ENCODE measurements at regions not wholly inside any gene's neighbourhood (a gene's known extent, or its start where the extent isn't known, plus 50 kb on each side); places are given as distances from the start of the nearest gene placed in this dataset.

- Mint-ChIP-seq H3K4me3 (no peak overlapping the region), H3K27ac (no peak overlapping the region), H3K27me3 (peaks cover 47 to 72% (median 67%) of the 10 kb centered on the region in 3 donors), H3K4me1 (no peaks in the 10 kb centered on the region), H3K36me3 (peaks cover 8 to 11% of the 10 kb centered on the region in 2 donors), H3K9me3 (peaks cover 4 to 35% (median 25%) of the 10 kb centered on the region in 7 donors)
- ATAC-seq (ENCODE audit: low read depth in 2 of 2) (no peak), DNase-seq (no peak)
These were observed 51.3 kb upstream of the LRRN2 start for GRCh38 chr1:204736836-204737235.

- Mint-ChIP-seq H3K27ac (no peak overlapping the region), H3K36me3 (peaks cover 8 to 11% of the 10 kb centered on the region in 2 donors), H3K4me1 (no peaks in the 10 kb centered on the region), H3K4me3 (no peak overlapping the region), H3K9me3 (peaks cover 4 to 35% (median 25%) of the 10 kb centered on the region in 7 donors), H3K27me3 (peaks cover 45 to 72% (median 72%) of the 10 kb centered on the region in 3 donors)
- DNase-seq (no peak), ATAC-seq (ENCODE audit: low read depth in 2 of 2) (no peak)
These were observed 53.0 kb upstream of the LRRN2 start for GRCh38 chr1:204738506-204738905.

DNA sequence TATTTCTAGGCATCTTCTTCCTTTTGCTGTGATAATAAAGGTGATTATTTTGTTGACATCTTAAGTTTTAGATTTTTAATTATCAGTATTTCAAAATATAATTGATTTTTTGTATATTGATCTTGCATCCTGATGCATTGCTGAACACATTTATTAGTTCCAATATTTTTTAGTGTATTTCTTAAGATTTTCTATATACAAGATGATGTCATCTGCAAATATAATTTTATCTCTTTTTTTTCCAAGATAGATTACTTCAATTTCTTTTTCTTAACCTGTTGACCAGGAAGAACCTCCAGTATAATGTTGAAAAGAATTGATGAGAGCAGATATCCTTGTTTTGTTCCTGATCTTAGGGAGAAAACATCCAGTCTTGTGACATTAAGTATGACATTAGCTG, 54.8 kb upstream of the LRRN2 start:
- peaks cover 4 to 35% (median 25%) of the 10 kb centered on the region in 7 donors for H3K9me3 Mint-ChIP-seq
- ATAC-seq (ENCODE audit: low read depth in 2 of 2) (no peak), DNase-seq (no peak)
- no peaks in the 10 kb centered on the region for H3K4me1 Mint-ChIP-seq
- no peak overlapping the region for H3K4me3 Mint-ChIP-seq
- peaks cover 34 to 63% (median 60%) of the 10 kb centered on the region in 3 donors for H3K27me3 Mint-ChIP-seq
- no peak overlapping the region for H3K27ac Mint-ChIP-seq
- H3K36me3 Mint-ChIP-seq, result peaks cover 8 to 11% of the 10 kb centered on the region in 2 donors

- Mint-ChIP-seq H3K4me1 (no peaks in the 10 kb centered on the region), H3K9me3 (peaks cover 4 to 35% (median 25%) of the 10 kb centered on the region in 7 donors), H3K27ac (no peak overlapping the region), H3K27me3 (peaks cover 28 to 54% (median 50%) of the 10 kb centered on the region in 3 donors), H3K36me3 (peaks cover 8 to 11% of the 10 kb centered on the region in 2 donors), H3K4me3 (no peak overlapping the region)
- DNase-seq (no peak), ATAC-seq (ENCODE audit: low read depth in 2 of 2) (no peak)
These were observed 55.9 kb upstream of the LRRN2 start for GRCh38 chr1:204741440-204741839.

GRCh38 chr1:204742676-204743251, 57.2 kb upstream of the LRRN2 start:
- no peak overlapping the region for H3K27ac Mint-ChIP-seq
- no peak for DNase-seq
- peaks cover 0 to 3% (median 2%) of the 10 kb centered on the region in 3 donors for H3K4me1 Mint-ChIP-seq
- peaks cover 23 to 42% (median 41%) of the 10 kb centered on the region in 3 donors for H3K27me3 Mint-ChIP-seq
- H3K9me3 Mint-ChIP-seq, result peaks cover 2 to 23% (median 18%) of the 10 kb centered on the region in 7 donors
- H3K36me3 Mint-ChIP-seq, result peaks cover 8 to 11% of the 10 kb centered on the region in 2 donors
- ATAC-seq (ENCODE audit: low read depth in 2 of 2), result no peak
- no peak overlapping the region for H3K4me3 Mint-ChIP-seq

DNA sequence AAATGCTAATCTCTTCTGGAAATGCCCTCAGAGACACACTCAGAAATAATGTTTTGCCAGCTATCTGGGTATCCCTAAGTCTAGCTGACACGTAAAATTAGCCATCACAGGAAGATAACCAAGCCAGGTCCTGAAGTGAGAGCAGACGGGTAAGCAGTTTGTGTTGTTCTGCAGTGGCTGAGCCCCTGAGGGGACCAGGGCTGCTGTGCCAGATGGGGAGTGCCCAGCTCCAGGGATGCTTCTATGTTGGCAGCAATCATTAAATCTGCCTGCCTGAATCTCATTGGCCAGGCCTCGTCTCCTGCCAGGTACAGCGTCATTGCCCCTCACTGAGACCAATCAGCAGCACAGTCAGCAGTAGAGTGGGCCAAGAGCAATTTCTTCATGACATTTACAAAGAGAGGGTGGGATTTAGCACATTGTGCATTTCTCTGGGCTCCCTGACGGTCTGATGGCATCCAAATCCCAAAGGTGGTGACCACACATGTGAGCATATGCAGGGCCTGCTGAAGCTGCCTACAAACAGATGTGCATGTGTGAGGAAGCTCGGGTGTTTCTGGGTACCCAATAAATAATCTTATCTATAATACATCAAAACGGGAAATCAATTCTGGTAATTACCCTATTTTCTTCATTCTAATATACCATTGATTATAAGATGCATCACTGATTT, 58.7 kb upstream of the LRRN2 start:
- Mint-ChIP-seq H3K27me3 (peaks cover 19 to 33% (median 33%) of the 10 kb centered on the region in 3 donors), H3K27ac (no peak overlapping the region)

DNA sequence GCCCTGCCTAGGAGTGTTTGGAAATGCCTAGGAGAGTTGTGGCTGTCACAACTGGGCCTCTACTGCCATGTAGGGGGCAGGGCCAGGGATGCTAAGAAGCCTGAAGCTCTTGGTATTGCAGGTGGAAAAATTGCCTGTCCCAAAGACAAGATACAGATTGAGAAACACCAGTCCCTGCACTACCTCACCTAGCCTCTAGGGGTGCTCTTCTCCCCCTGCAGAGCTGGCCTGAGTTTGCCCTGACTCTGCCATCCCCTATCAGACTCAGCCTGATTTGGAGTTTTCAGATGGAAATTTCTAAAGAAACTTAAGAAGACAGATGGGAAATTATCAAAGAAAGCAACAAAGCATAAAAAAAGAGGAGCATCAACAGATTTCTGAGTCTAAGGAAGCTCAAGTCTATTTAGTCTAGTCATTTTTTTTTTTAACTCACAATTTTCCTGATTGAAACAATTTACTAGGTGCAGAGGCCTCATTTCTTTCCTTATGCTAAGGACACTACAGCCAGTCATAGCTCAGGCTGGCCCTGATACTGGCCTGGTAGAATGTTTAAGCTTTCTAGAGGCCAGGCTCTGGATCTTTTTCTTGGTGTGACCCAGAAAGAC, 61.4 kb upstream of the LRRN2 start:
- H3K4me1 Mint-ChIP-seq, result peaks cover 0 to 3% (median 2%) of the 10 kb centered on the region in 3 donors
- H3K9me3 Mint-ChIP-seq, result no peaks in the 10 kb centered on the region
- peak; percentile 42 to 56 for ATAC-seq (ENCODE audit: low read depth in 2 of 2)
- H3K27me3 Mint-ChIP-seq, result peaks cover 12 to 36% (median 31%) of the 10 kb centered on the region in 3 donors
- H3K27ac Mint-ChIP-seq, result no peak overlapping the region
- no peaks in the 10 kb centered on the region for H3K36me3 Mint-ChIP-seq
- no peak overlapping the region for H3K4me3 Mint-ChIP-seq
- peak; percentile 33 for DNase-seq

More for the DNA sequence above, 58.7 kb upstream of the LRRN2 start:
- Mint-ChIP-seq H3K4me3 (no peak overlapping the region), H3K9me3 (peaks cover 0 to 8% (median 5%) of the 10 kb centered on the region in 7 donors), H3K36me3 (no peaks in the 10 kb centered on the region), H3K4me1 (peaks cover 0 to 3% (median 2%) of the 10 kb centered on the region in 3 donors)
- ATAC-seq (ENCODE audit: low read depth in 2 of 2) (no peak), DNase-seq (no peak)

DNA sequence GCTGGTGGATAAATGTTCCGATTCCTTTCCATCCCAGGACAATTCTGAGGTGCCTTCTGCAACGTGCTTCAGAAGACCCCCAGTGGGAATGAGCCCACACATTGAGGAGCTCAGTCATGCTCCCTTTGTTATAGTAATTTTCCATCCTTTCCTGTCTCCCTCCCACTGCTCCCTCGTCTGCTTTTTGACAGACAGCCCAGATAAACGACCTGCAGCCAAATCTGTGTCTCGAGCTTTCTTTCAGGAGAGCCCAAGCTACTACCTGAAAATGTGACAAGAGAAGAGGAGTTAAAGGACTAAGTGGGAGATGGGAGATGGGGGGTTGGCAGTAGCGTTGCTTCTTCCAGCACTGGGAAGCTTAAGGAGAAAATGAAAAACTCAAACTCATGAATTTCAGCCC, 65.9 kb upstream of the LRRN2 start:
- DNase-seq (no peak), ATAC-seq (ENCODE audit: low read depth in 2 of 2) (no peak)
- peak overlapping the region in 1 of 6 donors; percentile 63 for H3K27ac Mint-ChIP-seq
- no peaks in the 10 kb centered on the region for H3K9me3 Mint-ChIP-seq
- peaks cover 17 to 37% (median 28%) of the 10 kb centered on the region in 3 donors for H3K27me3 Mint-ChIP-seq
- no peaks in the 10 kb centered on the region for H3K36me3 Mint-ChIP-seq
- H3K4me3 Mint-ChIP-seq, result no peak overlapping the region
- peaks cover 0 to 3% (median 2%) of the 10 kb centered on the region in 3 donors for H3K4me1 Mint-ChIP-seq

DNA sequence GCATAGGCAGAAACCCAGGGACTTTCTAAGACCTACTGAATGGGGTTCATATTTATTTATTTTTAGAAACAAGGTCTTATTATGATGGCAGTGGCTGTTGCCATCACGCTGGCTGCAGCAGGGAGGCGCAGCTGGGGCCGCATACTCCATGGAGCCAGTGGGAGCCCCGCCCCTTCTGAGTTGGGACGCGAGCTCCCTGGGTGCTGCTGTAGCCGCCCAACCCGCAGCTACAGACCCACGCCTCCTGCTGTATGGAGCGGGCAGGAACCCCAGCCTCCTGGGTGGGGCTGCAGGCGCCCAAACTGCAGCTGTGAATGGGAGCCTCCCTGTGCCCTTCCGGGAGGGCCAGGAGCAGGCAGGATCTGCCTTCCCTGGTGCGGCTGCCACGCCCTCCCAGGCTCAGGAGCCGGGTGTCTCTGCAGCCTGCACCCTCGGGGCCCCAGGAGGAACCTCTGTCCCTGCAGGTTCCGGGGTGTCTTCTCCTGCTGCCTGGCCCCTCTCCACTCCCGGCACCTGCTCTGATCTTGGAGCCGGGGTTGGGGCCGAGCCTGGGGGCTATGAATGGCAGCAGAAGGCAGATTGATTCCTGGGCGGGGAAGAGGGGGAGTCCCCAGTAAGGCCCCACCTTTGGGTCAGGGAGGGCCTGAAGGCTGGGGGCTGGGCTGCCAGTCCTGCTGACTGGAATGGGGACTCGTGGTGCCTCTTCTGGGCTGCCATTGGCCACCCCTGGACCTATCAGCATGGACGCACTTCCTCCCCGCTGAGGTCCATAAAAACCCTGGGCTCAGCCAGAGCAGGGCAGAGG, 66.5 kb upstream of the LRRN2 start:
- Mint-ChIP-seq H3K9me3 (no peaks in the 10 kb centered on the region), H3K4me3 (no peak overlapping the region), H3K36me3 (no peaks in the 10 kb centered on the region), H3K4me1 (no peaks in the 10 kb centered on the region), H3K27me3 (peaks cover 21 to 32% (median 28%) of the 10 kb centered on the region in 3 donors), H3K27ac (no peak overlapping the region)
- ATAC-seq (ENCODE audit: low read depth in 2 of 2), result no peak
- DNase-seq, result no peak

GRCh38 chr1:204752688-204753040, 67.1 kb upstream of the LRRN2 start:
- Mint-ChIP-seq H3K36me3 (no peaks in the 10 kb centered on the region), H3K9me3 (no peaks in the 10 kb centered on the region), H3K27ac (no peak overlapping the region), H3K4me1 (no peaks in the 10 kb centered on the region), H3K4me3 (no peak overlapping the region), H3K27me3 (peaks cover 21 to 32% (median 28%) of the 10 kb centered on the region in 3 donors)
- ATAC-seq (ENCODE audit: low read depth in 2 of 2), result no peak
- no peak for DNase-seq

GRCh38 chr1:204754821-204755220, 69.3 kb upstream of the LRRN2 start:
- H3K9me3 Mint-ChIP-seq, result no peaks in the 10 kb centered on the region
- H3K27ac Mint-ChIP-seq, result peak overlapping the region in 1 of 6 donors; percentile 62
- no peaks in the 10 kb centered on the region for H3K4me1 Mint-ChIP-seq
- no peaks in the 10 kb centered on the region for H3K36me3 Mint-ChIP-seq
- H3K4me3 Mint-ChIP-seq, result no peak overlapping the region
- ATAC-seq (ENCODE audit: low read depth in 2 of 2) (no peak), DNase-seq (no peak)
- peaks cover 21 to 27% (median 22%) of the 10 kb centered on the region in 3 donors for H3K27me3 Mint-ChIP-seq

- DNase-seq (no peak), ATAC-seq (ENCODE audit: low read depth in 2 of 2) (no peak)
- H3K4me1 Mint-ChIP-seq, result no peaks in the 10 kb centered on the region
- H3K27ac Mint-ChIP-seq, result no peak overlapping the region
- H3K27me3 Mint-ChIP-seq, result peaks cover 20 to 26% (median 24%) of the 10 kb centered on the region in 3 donors
- no peaks in the 10 kb centered on the region for H3K9me3 Mint-ChIP-seq
- H3K4me3 Mint-ChIP-seq, result no peak overlapping the region
- H3K36me3 Mint-ChIP-seq, result no peaks in the 10 kb centered on the region
These were observed 70.8 kb upstream of the LRRN2 start for GRCh38 chr1:204756349-204756748.

DNA sequence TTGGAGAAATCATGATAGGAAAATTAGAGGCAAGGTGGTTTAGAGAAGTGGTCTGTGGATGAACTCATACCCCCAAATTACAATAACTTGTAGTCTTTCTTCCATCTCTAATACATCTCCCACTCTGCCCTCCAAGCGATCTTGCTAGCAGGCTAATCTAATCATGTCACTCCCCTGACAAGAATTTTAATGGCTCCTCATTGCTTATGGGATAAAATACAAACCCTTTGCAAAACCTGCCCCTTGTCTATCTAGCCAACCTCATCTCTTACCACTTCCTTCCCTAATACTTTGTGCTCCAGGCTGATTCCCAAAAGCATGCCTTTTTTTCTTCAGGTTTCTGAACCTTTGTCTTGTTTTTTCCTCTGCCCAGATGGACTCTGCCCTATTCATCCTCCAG, 71.3 kb upstream of the LRRN2 start:
- no peaks in the 10 kb centered on the region for H3K36me3 Mint-ChIP-seq
- ATAC-seq (ENCODE audit: low read depth in 2 of 2), result no peak
- peaks cover 17 to 26% (median 22%) of the 10 kb centered on the region in 3 donors for H3K27me3 Mint-ChIP-seq
- H3K27ac Mint-ChIP-seq, result no peak overlapping the region
- no peaks in the 10 kb centered on the region for H3K4me1 Mint-ChIP-seq
- peaks cover 0 to under 1% (median 0%) of the 10 kb centered on the region in 7 donors for H3K9me3 Mint-ChIP-seq
- no peak for DNase-seq
- no peak overlapping the region for H3K4me3 Mint-ChIP-seq
